ENCODE measurements at regions not wholly inside any gene's neighbourhood (a gene's known extent, or its start where the extent isn't known, plus 50 kb on each side); places are given as distances from the start of the nearest gene placed in this dataset.

DNA sequence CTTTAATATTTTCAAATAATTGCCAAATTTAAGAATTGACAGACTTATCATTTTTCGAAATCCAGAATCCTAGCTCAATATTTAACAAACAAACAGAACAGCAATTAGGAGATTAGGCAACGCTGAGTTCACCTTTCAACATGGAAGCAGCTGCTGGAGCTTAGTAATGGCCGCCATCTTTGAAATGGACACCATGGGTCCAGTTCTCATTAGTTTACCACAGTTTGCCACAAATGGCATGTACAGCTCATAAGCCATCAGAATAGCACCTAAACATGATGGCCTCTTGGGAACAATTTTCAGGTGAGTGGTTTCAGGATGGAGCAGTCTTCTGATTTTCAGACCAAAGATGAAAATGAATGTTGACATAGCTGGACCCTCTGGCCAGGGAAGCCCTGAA, 313.6 kb upstream of the OBI1 start:
- H3K4me2 ChIP-seq (ENCODE audit: low read length) = no peak overlapping the region
- H3K9ac ChIP-seq (ENCODE audit: low read length) = no peak overlapping the region
- TF ChIP-seq, protein P1, sequence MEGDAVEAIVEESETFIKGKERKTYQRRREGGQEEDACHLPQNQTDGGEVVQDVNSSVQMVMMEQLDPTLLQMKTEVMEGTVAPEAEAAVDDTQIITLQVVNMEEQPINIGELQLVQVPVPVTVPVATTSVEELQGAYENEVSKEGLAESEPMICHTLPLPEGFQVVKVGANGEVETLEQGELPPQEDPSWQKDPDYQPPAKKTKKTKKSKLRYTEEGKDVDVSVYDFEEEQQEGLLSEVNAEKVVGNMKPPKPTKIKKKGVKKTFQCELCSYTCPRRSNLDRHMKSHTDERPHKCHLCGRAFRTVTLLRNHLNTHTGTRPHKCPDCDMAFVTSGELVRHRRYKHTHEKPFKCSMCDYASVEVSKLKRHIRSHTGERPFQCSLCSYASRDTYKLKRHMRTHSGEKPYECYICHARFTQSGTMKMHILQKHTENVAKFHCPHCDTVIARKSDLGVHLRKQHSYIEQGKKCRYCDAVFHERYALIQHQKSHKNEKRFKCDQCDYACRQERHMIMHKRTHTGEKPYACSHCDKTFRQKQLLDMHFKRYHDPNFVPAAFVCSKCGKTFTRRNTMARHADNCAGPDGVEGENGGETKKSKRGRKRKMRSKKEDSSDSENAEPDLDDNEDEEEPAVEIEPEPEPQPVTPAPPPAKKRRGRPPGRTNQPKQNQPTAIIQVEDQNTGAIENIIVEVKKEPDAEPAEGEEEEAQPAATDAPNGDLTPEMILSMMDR (IDR thresholded peaks at IDR 0.05; ENCODE audit: low read length) = no peak
- no peak for TF ChIP-seq EZH2 (IDR thresholded peaks at IDR 0.05; ENCODE audit: borderline replicate concordance, low read length)

DNA sequence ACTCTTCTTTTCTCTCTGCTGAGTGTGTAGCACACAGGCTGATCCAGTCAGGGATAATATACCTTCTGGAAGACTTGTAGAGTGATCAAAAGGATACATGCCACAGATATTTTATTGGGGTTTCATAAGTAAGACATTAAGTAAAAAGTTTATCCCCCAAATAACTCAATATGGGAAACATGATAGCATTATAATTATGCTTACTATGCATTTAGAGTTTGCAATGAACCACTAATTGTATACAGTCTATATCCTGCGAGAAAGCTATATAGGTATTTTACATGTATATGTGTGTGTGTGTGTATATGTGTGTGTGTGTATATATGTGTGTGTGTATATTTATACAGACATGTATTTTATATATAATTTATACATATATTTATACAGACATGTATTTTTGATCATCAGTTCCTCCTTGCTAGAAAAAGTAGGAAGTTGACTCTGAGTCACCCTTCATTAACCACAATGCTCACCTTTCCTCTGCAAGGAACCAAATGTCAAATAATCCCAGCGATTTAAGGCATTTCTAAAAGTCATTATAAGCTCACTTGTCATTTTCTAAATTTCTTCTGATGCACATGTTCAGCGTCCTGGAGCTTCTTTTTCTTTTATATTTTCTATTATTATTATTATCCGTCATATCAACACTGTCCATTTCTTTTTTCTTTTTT, 312.5 kb upstream of the OBI1 start:
- Histone ChIP-seq H3F3A (ENCODE audit: insufficient read depth, low read length) (no peaks in the 10 kb centered on the region), H3K9ac (ENCODE audit: low read length) (no peak overlapping the region), H3K9me2 (ENCODE audit: low read depth, low read length) (no peaks in the 10 kb centered on the region), H3K79me2 (ENCODE audit: insufficient read depth, low read length) (no peaks in the 10 kb centered on the region), H3K27ac (ENCODE audit: low read depth, low read length, poor library complexity, severe bottlenecking) (no peak overlapping the region), H2AFZ (ENCODE audit: low read length) (no peak overlapping the region), H3K4me1 (ENCODE audit: insufficient read depth, low read length, severe bottlenecking) (no peaks in the 10 kb centered on the region), H3K9me3 (ENCODE audit: low read length) (no peaks in the 10 kb centered on the region), H3K4me3 (ENCODE audit: low read depth, low read length, poor library complexity, severe bottlenecking) (no peak overlapping the region), H3K36me3 (ENCODE audit: insufficient read depth, low read length) (no peaks in the 10 kb centered on the region), H3K4me2 (ENCODE audit: low read length) (no peak overlapping the region), H3K27me3 (ENCODE audit: insufficient read depth, low read length) (no peaks in the 10 kb centered on the region), H4K20me1 (ENCODE audit: insufficient read depth, low read length) (no peaks in the 10 kb centered on the region)
- TF ChIP-seq EZH2 (IDR thresholded peaks at IDR 0.05; ENCODE audit: borderline replicate concordance, low read length) = no peak
- TF ChIP-seq, protein P1 (IDR thresholded peaks at IDR 0.05; ENCODE audit: low read length) = no peak

More for the DNA sequence above, 313.6 kb upstream of the OBI1 start:
- H3K27me3 ChIP-seq (ENCODE audit: insufficient read depth, low read length) = no peaks in the 10 kb centered on the region
- no peaks in the 10 kb centered on the region for H3K9me2 ChIP-seq (ENCODE audit: low read depth, low read length)
- no peaks in the 10 kb centered on the region for H4K20me1 ChIP-seq (ENCODE audit: insufficient read depth, low read length)
- no peak overlapping the region for H3K27ac ChIP-seq (ENCODE audit: low read depth, low read length, poor library complexity, severe bottlenecking)
- no peak overlapping the region for H3K4me3 ChIP-seq (ENCODE audit: low read depth, low read length, poor library complexity, severe bottlenecking)
- no peak overlapping the region for H2AFZ ChIP-seq (ENCODE audit: low read length)
- no peaks in the 10 kb centered on the region for H3K9me3 ChIP-seq (ENCODE audit: low read length)
- no peaks in the 10 kb centered on the region for H3K4me1 ChIP-seq (ENCODE audit: insufficient read depth, low read length, severe bottlenecking)
- H3K79me2 ChIP-seq (ENCODE audit: insufficient read depth, low read length) = no peaks in the 10 kb centered on the region
- no peaks in the 10 kb centered on the region for H3K36me3 ChIP-seq (ENCODE audit: insufficient read depth, low read length)
- H3F3A ChIP-seq (ENCODE audit: insufficient read depth, low read length) = no peaks in the 10 kb centered on the region

DNA sequence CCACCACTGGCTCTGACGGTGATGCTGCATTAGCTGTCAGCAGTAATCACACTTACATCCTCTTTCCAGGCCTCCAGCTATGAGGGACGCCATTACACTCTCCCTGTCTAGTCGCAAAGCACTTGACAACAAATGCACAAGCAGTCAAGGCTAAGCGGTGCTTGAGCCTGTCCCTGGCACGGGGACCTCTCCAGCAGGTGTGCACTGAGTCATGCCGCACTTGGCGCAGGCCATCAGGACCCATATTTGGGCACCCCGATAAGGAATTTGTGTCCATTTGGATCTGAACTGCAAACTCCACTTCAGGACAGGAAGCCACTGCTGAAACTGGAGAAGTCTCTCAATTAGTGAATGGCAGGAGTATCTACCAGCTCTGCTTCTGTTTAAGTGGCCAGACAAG, 301.9 kb upstream of the OBI1 start:
- Histone ChIP-seq H3K27ac (ENCODE audit: low read depth, low read length, poor library complexity, severe bottlenecking) (no peak overlapping the region), H3K79me2 (ENCODE audit: insufficient read depth, low read length) (no peaks in the 10 kb centered on the region), H2AFZ (ENCODE audit: low read length) (no peak overlapping the region), H3K36me3 (ENCODE audit: insufficient read depth, low read length) (no peaks in the 10 kb centered on the region), H3K4me1 (ENCODE audit: insufficient read depth, low read length, severe bottlenecking) (no peaks in the 10 kb centered on the region), H3K9me2 (ENCODE audit: low read depth, low read length) (no peaks in the 10 kb centered on the region), H3K27me3 (ENCODE audit: insufficient read depth, low read length) (no peaks in the 10 kb centered on the region), H3K9me3 (ENCODE audit: low read length) (no peaks in the 10 kb centered on the region), H3F3A (ENCODE audit: insufficient read depth, low read length) (no peaks in the 10 kb centered on the region), H3K9ac (ENCODE audit: low read length) (no peak overlapping the region), H4K20me1 (ENCODE audit: insufficient read depth, low read length) (no peaks in the 10 kb centered on the region), H3K4me3 (ENCODE audit: low read depth, low read length, poor library complexity, severe bottlenecking) (no peak overlapping the region), H3K4me2 (ENCODE audit: low read length) (no peak overlapping the region)
- no peak for TF ChIP-seq EZH2 (IDR thresholded peaks at IDR 0.05; ENCODE audit: borderline replicate concordance, low read length)
- TF ChIP-seq, protein P1 (IDR thresholded peaks at IDR 0.05; ENCODE audit: low read length) = no peak
